Endothelial cell of umbilical vein (primary cell): ENCODE measurements at regions not wholly inside any gene's neighbourhood (a gene's known extent, or its start where the extent isn't known, plus 50 kb on each side); places are given as distances from the start of the nearest gene placed in this dataset.

Experiments used
- CTCF ChIP-seq, 2 donors: IDR thresholded peaks; 1 replicate in 1 of 2; 2 replicates in 1 of 2; pipeline ENCODE4 v1.5.1; 2011; ENCODE audit warnings: low read length in 2 of 2, mild to moderate bottlenecking in 2 of 2, moderate library complexity in 2 of 2, control low read depth in 1 of 2, inconsistent platforms in 1 of 2, low read depth in 1 of 2; ENCODE audit not compliant: insufficient read depth in 1 of 2; ENCODE audit errors: extremely low read depth in 1 of 2
- EZH2 ChIP-seq: IDR thresholded peaks from 2 replicates; pipeline ENCODE4 v1.6.1; 2012; ENCODE audit warnings: borderline replicate concordance, low read depth, mild to moderate bottlenecking, moderate library complexity, low read length, inconsistent platforms; ENCODE audit not compliant: severe bottlenecking
- POLR2A ChIP-seq: IDR thresholded peaks from 2 replicates; pipeline ENCODE4 v1.6.1; 2012; ENCODE audit warnings: low read depth, mild to moderate bottlenecking, control low read depth, low read length

GRCh38 chr22:48500471-48501230 lies 1327.0 kb downstream of the BRD1 start:
- TF ChIP-seq EZH2, result no peak
- no peak for TF ChIP-seq CTCF (IDR thresholded peaks at IDR 0.05; ENCODE audit: extremely low read depth in 1 of 2, insufficient read depth in 1 of 2, low read depth in 1 of 2, low read length in 2 of 2)
- TF ChIP-seq POLR2A, result no peak
